Vagina (tissue), 2 donors: ENCODE measurements at regions not wholly inside any gene's neighbourhood (a gene's known extent, or its start where the extent isn't known, plus 50 kb on each side); places are given as distances from the start of the nearest gene placed in this dataset.

Experiments used
- POLR2A ChIP-seq, 2 donors: fragments of 450-650 bp; IDR thresholded peaks; one replicate each; pipeline ENCODE4 v1.6.1; 2017; ENCODE audit warnings: antibody characterized with exemption in 2 of 2, mild to moderate bottlenecking in 2 of 2, moderate library complexity in 2 of 2
- TF ChIP-seq, protein P1 (sequence below), 3 experiments: fragments of 450-650 bp in 2 of 3; fragments of 200-600 bp in 1 of 3; sonication (generic) in 1 of 3; IDR thresholded peaks; one replicate each; pipeline ENCODE4 v1.5.1; 2017 to 2019; ENCODE audit warnings: antibody characterized with exemption in 3 of 3, mild to moderate bottlenecking in 2 of 3, moderate library complexity in 2 of 3

- TF ChIP-seq, protein P1, sequence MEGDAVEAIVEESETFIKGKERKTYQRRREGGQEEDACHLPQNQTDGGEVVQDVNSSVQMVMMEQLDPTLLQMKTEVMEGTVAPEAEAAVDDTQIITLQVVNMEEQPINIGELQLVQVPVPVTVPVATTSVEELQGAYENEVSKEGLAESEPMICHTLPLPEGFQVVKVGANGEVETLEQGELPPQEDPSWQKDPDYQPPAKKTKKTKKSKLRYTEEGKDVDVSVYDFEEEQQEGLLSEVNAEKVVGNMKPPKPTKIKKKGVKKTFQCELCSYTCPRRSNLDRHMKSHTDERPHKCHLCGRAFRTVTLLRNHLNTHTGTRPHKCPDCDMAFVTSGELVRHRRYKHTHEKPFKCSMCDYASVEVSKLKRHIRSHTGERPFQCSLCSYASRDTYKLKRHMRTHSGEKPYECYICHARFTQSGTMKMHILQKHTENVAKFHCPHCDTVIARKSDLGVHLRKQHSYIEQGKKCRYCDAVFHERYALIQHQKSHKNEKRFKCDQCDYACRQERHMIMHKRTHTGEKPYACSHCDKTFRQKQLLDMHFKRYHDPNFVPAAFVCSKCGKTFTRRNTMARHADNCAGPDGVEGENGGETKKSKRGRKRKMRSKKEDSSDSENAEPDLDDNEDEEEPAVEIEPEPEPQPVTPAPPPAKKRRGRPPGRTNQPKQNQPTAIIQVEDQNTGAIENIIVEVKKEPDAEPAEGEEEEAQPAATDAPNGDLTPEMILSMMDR (IDR thresholded peaks at IDR 0.05): no peak
- TF ChIP-seq POLR2A (IDR thresholded peaks at IDR 0.05): no peak
Observed at GRCh38 chr6:2361195-2361594, 115.8 kb upstream of the GMDS start.
